H9 (cell line): ENCODE measurements at regions not wholly inside any gene's neighbourhood (a gene's known extent, or its start where the extent isn't known, plus 50 kb on each side); places are given as distances from the start of the nearest gene placed in this dataset.

Experiments used
- DNase-seq: peaks from one replicate; pipeline ENCODE4 v3.0.0-alpha.2; 2017
- H2AFZ ChIP-seq: one replicate; pipeline ENCODE4 v1.6.1; 2013; ENCODE audit warnings: mild to moderate bottlenecking, low read length, control low read depth, moderate library complexity
- H2AK5ac ChIP-seq: 2 replicates; pipeline ENCODE4 v1.6.1; 2013; ENCODE audit warnings: low read length, control low read depth, mixed read lengths; ENCODE audit not compliant: insufficient read length
- H2BK120ac ChIP-seq: one replicate; pipeline ENCODE4 v1.6.1; 2013; ENCODE audit warnings: low read depth, mild to moderate bottlenecking, low read length, control low read depth, inconsistent platforms; ENCODE audit not compliant: poor library complexity, severe bottlenecking
- H2BK12ac ChIP-seq: 2 replicates; pipeline ENCODE4 v1.6.1; 2013; ENCODE audit warnings: low read length, control low read depth, mixed read lengths, low read depth; ENCODE audit not compliant: insufficient read length
- H2BK15ac ChIP-seq: 2 replicates; pipeline ENCODE4 v1.6.1; 2013; ENCODE audit warnings: low read depth, low read length, control low read depth
- H2BK20ac ChIP-seq: one replicate; pipeline ENCODE4 v1.6.1; 2013; ENCODE audit warnings: low read depth, mild to moderate bottlenecking, low read length, control low read depth, inconsistent platforms; ENCODE audit not compliant: poor library complexity, severe bottlenecking
- H2BK5ac ChIP-seq: 2 replicates; pipeline ENCODE4 v1.6.1; 2013; ENCODE audit warnings: low read length, control low read depth, mixed read lengths; ENCODE audit not compliant: insufficient read length
- H3K14ac ChIP-seq: 2 replicates; pipeline ENCODE4 v1.6.1; 2013; ENCODE audit warnings: low read length, control low read depth; ENCODE audit not compliant: insufficient read depth
- H3K18ac ChIP-seq: 2 replicates; pipeline ENCODE4 v1.6.1; 2013; ENCODE audit warnings: low read depth, mild to moderate bottlenecking, mixed read lengths, low read length, control low read depth; ENCODE audit not compliant: insufficient read length
- H3K23ac ChIP-seq: 2 replicates; pipeline ENCODE4 v1.6.1; 2013; ENCODE audit warnings: low read length, control low read depth, mixed read lengths, low read depth; ENCODE audit not compliant: insufficient read length
- H3K23me2 ChIP-seq: 2 replicates; pipeline ENCODE4 v1.6.1; 2013; ENCODE audit warnings: low read depth, mild to moderate bottlenecking, mixed read lengths, low read length, control low read depth; ENCODE audit not compliant: insufficient read length, poor library complexity, severe bottlenecking
- H3K27ac ChIP-seq: 2 replicates; pipeline ENCODE4 v1.5.1; 2013; ENCODE audit warnings: low read length, control low read depth, mixed read lengths, low read depth; ENCODE audit not compliant: insufficient read length
- H3K27me3 ChIP-seq: 2 replicates; pipeline ENCODE4 v1.6.1; 2013; ENCODE audit warnings: low read length, control low read depth, inconsistent platforms; ENCODE audit not compliant: insufficient read depth
- H3K4ac ChIP-seq: 2 replicates; pipeline ENCODE4 v1.6.1; 2013; ENCODE audit warnings: low read depth, mild to moderate bottlenecking, control low read depth, inconsistent platforms, low read length, moderate library complexity
- H3K4me1 ChIP-seq: 2 replicates; pipeline ENCODE4 v1.6.1; 2013; ENCODE audit warnings: low read length, control low read depth, inconsistent platforms; ENCODE audit not compliant: insufficient read depth
- H3K4me2 ChIP-seq: 2 replicates; pipeline ENCODE4 v1.6.1; 2013; ENCODE audit warnings: low read length, control low read depth, mixed read lengths; ENCODE audit not compliant: insufficient read length, insufficient read depth
- H3K56ac ChIP-seq: 2 replicates; pipeline ENCODE4 v1.6.1; 2013; ENCODE audit warnings: low read depth, mild to moderate bottlenecking, mixed read lengths, low read length, control low read depth; ENCODE audit not compliant: insufficient read length
- H3K79me1 ChIP-seq: 2 replicates; pipeline ENCODE4 v1.6.1; 2013; ENCODE audit warnings: low read depth, mild to moderate bottlenecking, moderate library complexity, low read length, control low read depth, inconsistent platforms; ENCODE audit not compliant: insufficient read depth, poor library complexity, severe bottlenecking
- H3K79me2 ChIP-seq: 2 replicates; pipeline ENCODE4 v1.6.1; 2013; ENCODE audit warnings: low read length, control low read depth, inconsistent platforms; ENCODE audit not compliant: insufficient read depth
- H3K9ac ChIP-seq: 2 replicates; pipeline ENCODE4 v1.6.1; 2013; ENCODE audit warnings: low read length, control low read depth, mixed read lengths; ENCODE audit not compliant: insufficient read length; ENCODE audit errors: extremely low read depth
- H3K9me3 ChIP-seq: one replicate; pipeline ENCODE4 v1.6.1; 2013; ENCODE audit warnings: low read depth, low read length, inconsistent platforms; ENCODE audit not compliant: control insufficient read depth
- H3T11ph ChIP-seq: one replicate; pipeline ENCODE4 v1.6.1; 2013; ENCODE audit warnings: mild to moderate bottlenecking, low read length, control low read depth, inconsistent platforms
- H4K20me1 ChIP-seq: one replicate; pipeline ENCODE4 v1.6.1; 2013; ENCODE audit not compliant: control insufficient read depth, insufficient read length, insufficient read depth
- H4K5ac ChIP-seq: 2 replicates; pipeline ENCODE4 v1.6.1; 2013; ENCODE audit warnings: low read depth, mild to moderate bottlenecking, mixed read lengths, low read length, control low read depth; ENCODE audit not compliant: insufficient read length
- H4K8ac ChIP-seq: replicated peaks from 2 replicates; pipeline ENCODE4 v1.6.1; 2013; ENCODE audit warnings: low read length, control low read depth, mixed read lengths, low read depth; ENCODE audit not compliant: insufficient read length
- H4K91ac ChIP-seq: 2 replicates; pipeline ENCODE4 v1.6.1; 2013; ENCODE audit warnings: low read depth, mild to moderate bottlenecking, moderate library complexity, mixed read lengths, low read length, control low read depth; ENCODE audit not compliant: insufficient read length
- H3K27ac Mint-ChIP-seq, 3 experiments: 2 replicates in 2 of 3; 3 replicates in 1 of 3; pipeline ENCODE4 v1.8.0; 2020 to 2021; ENCODE audit warnings: mixed read lengths in 3 of 3, mild to moderate bottlenecking in 1 of 3, moderate library complexity in 1 of 3
- H3K27me3 Mint-ChIP-seq: 2 replicates; pipeline ENCODE4 v1.8.0; 2021; ENCODE audit warnings: low read depth, mild to moderate bottlenecking, moderate library complexity, mixed read lengths
- H3K36me3 Mint-ChIP-seq, 3 experiments: 2 replicates in 2 of 3; 3 replicates in 1 of 3; pipeline ENCODE4 v1.8.0; 2020 to 2021; ENCODE audit warnings: low read depth in 3 of 3, mixed read lengths in 3 of 3; ENCODE audit not compliant: insufficient read depth in 1 of 3
- H3K4me1 Mint-ChIP-seq, 2 experiments: 2 replicates each; pipeline ENCODE4 v1.8.0; 2020; ENCODE audit warnings: mixed read lengths in 2 of 2
- H3K4me3 Mint-ChIP-seq, 2 experiments: 2 replicates in 1 of 2; 3 replicates in 1 of 2; pipeline ENCODE4 v1.8.0; 2020 to 2021; ENCODE audit warnings: mild to moderate bottlenecking in 2 of 2, mixed read lengths in 2 of 2, moderate library complexity in 1 of 2
- H3K9me3 Mint-ChIP-seq, 2 experiments: 2 replicates in 1 of 2; 3 replicates in 1 of 2; pipeline ENCODE4 v1.8.0; 2020; ENCODE audit warnings: mild to moderate bottlenecking in 2 of 2, mixed read lengths in 2 of 2, moderate library complexity in 1 of 2
- WGBS: extraction: QIAGEN DNeasy Blood & Tissue Kit; methylation state at CpG from one replicate; pipeline ENCODE4 v1.1.7; 2013; ENCODE audit warnings: missing lambda C conversion rate, low lambda C conversion rate, mixed read lengths; ENCODE audit not compliant: insufficient read length; ENCODE audit errors: extremely low coverage; 5-methylcytosine and 5-hydroxymethylcytosine counted together
- TF ChIP-seq, protein P1 (sequence below): fragments of 200-600 bp; sonication (generic); conservative IDR thresholded peaks from 3 replicates; pipeline ENCODE4 v1.8.0; 2021; ENCODE audit warnings: antibody characterized with exemption, mild to moderate bottlenecking

DNA sequence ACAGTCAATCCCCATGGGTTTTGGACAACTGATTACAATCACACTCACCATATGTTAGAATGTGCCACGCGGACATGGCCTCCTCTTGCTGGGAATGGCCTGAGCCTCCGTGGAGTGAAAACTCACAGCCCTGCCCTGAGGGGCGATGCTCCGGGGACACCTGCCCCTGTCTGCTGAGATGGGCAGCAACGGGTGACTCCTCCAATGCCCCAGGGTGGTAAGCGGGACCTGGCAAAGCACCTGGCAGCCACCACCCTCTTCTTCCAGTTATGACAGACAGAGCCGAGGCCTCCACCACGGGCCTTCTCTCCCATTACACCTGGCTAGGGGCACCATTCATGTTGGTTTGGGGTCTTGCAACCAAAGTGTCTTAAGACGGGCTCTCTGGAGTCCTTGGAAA is 94.9 kb upstream of the COL5A1 start:
- H3K27ac ChIP-seq, result no peak overlapping the region
- no peak overlapping the region for H2BK5ac ChIP-seq
- TF ChIP-seq, protein P1, sequence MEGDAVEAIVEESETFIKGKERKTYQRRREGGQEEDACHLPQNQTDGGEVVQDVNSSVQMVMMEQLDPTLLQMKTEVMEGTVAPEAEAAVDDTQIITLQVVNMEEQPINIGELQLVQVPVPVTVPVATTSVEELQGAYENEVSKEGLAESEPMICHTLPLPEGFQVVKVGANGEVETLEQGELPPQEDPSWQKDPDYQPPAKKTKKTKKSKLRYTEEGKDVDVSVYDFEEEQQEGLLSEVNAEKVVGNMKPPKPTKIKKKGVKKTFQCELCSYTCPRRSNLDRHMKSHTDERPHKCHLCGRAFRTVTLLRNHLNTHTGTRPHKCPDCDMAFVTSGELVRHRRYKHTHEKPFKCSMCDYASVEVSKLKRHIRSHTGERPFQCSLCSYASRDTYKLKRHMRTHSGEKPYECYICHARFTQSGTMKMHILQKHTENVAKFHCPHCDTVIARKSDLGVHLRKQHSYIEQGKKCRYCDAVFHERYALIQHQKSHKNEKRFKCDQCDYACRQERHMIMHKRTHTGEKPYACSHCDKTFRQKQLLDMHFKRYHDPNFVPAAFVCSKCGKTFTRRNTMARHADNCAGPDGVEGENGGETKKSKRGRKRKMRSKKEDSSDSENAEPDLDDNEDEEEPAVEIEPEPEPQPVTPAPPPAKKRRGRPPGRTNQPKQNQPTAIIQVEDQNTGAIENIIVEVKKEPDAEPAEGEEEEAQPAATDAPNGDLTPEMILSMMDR, result no peak
- no peak overlapping the region for H2AFZ ChIP-seq
- no peak overlapping the region for H3K4me3 Mint-ChIP-seq
- no peak overlapping the region for H3K18ac ChIP-seq
- no peaks in the 10 kb centered on the region for H3K9me3 ChIP-seq
- DNase-seq, result no peak
- no CpG with 5 or more reads among the region's 10 CpGs for WGBS
- no peaks in the 10 kb centered on the region for H3K79me2 ChIP-seq
- no peaks in the 10 kb centered on the region; the same call in 1 of the 2 replicates for H3K4me1 ChIP-seq
- no peaks in the 10 kb centered on the region for H3K23me2 ChIP-seq
- no peaks in the 10 kb centered on the region for H3K27me3 ChIP-seq
- no peaks in the 10 kb centered on the region for H3K36me3 Mint-ChIP-seq
- H2BK12ac ChIP-seq, result no peak overlapping the region
- no peak overlapping the region for H4K91ac ChIP-seq
- peaks cover 10 to 23% of the 10 kb centered on the region in 2 experiments for H3K4me1 Mint-ChIP-seq
- no peak overlapping the region for H3K4ac ChIP-seq
- H2BK15ac ChIP-seq, result no peak overlapping the region
- H3K27ac Mint-ChIP-seq, result no peak overlapping the region
- no peak overlapping the region for H2BK20ac ChIP-seq
- no peak overlapping the region for H3K4me2 ChIP-seq
- H3K14ac ChIP-seq, result no peak overlapping the region
- no peak overlapping the region for H3K23ac ChIP-seq
- no peaks in the 10 kb centered on the region for H3K79me1 ChIP-seq
- no peak overlapping the region for H3K56ac ChIP-seq
- no peak overlapping the region for H3T11ph ChIP-seq
- H4K20me1 ChIP-seq, result no peaks in the 10 kb centered on the region
- H4K8ac ChIP-seq, result no peak overlapping the region
- peaks cover 4% of the 10 kb centered on the region for H3K27me3 Mint-ChIP-seq
- H3K9me3 Mint-ChIP-seq, result peaks cover 3 to 9% of the 10 kb centered on the region in 2 experiments; a peak in 3 of 5 replicates
- no peak overlapping the region for H2AK5ac ChIP-seq
- no peak overlapping the region for H4K5ac ChIP-seq
- H3K9ac ChIP-seq, result no peak overlapping the region
- H2BK120ac ChIP-seq, result no peak overlapping the region
